Activated B cell treated with CpG ODN at 0.5 μM for 24 hours (primary cell): ENCODE measurements at regions not wholly inside any gene's neighbourhood (a gene's known extent, or its start where the extent isn't known, plus 50 kb on each side); places are given as distances from the start of the nearest gene placed in this dataset.
A peak's percentile ranks its signal among the peaks of the same experiment; 100 is the strongest.

ENCODE experiments used
- ATAC-seq: fragments of 200-7000 bp; cut with Tn5 transposase; one replicate; pipeline ENCODE4 v1.10.0; 2021; ENCODE audit warnings: low read depth, mild to moderate bottlenecking, moderate library complexity
- CTCF ChIA-PET: fragments of 350-600 bp; sonication (Branson Sonifier 250); formaldehyde crosslinking; loops from one replicate; lab custom pipeline; 2021; ENCODE audit warnings: antibody characterized with exemption; lab: Charles Lee
- POLR2A ChIA-PET: fragments of 350-600 bp; sonication (Branson Sonifier 250); formaldehyde crosslinking; loops from one replicate; lab custom pipeline; 2021; ENCODE audit warnings: antibody characterized with exemption; lab: Charles Lee
- DNase-seq: peaks from one replicate; pipeline ENCODE4 v3.0.0; 2022
- H3K27ac Mint-ChIP-seq: one replicate; pipeline ENCODE4 v1.8.0; 2020; ENCODE audit warnings: mixed read lengths
- H3K27me3 Mint-ChIP-seq: one replicate; pipeline ENCODE4 v1.8.0; 2021; ENCODE audit warnings: mixed read lengths
- H3K36me3 Mint-ChIP-seq: one replicate; pipeline ENCODE4 v1.8.0; 2021; ENCODE audit warnings: low read depth, mixed read lengths
- H3K4me1 Mint-ChIP-seq: one replicate; pipeline ENCODE4 v1.8.0; 2021; ENCODE audit warnings: mixed read lengths
- H3K4me3 Mint-ChIP-seq: one replicate; pipeline ENCODE4 v1.8.0; 2020; ENCODE audit warnings: mild to moderate bottlenecking, mixed read lengths
- H3K9me3 Mint-ChIP-seq: one replicate; pipeline ENCODE4 v1.8.0; 2020; ENCODE audit warnings: mixed read lengths
- CTCF ChIP-seq: fragments of 200-600 bp; IDR thresholded peaks from one replicate; pipeline ENCODE4 v1.8.0; 2022; ENCODE audit warnings: antibody characterized with exemption, mild to moderate bottlenecking
- intact Hi-C: fragments of 100-400 bp; cut with micrococcal nuclease; formaldehyde crosslinking; loops from one replicate; pipeline ENCODE4 v1.15.1; 2024

- no peak for TF ChIP-seq CTCF
- ATAC-seq (no peak), DNase-seq (no peak)
- POLR2A ChIA-PET: no interaction called here
- Mint-ChIP-seq H3K36me3 (no peaks in the 10 kb centered on the region), H3K4me3 (no peak overlapping the region), H3K27me3 (no peaks in the 10 kb centered on the region), H3K9me3 (no peaks in the 10 kb centered on the region), H3K4me1 (no peaks in the 10 kb centered on the region), H3K27ac (no peak overlapping the region)
- intact Hi-C loops: no loop called here
- CTCF ChIA-PET: no interaction called here
Observed at GRCh38 chrX:46185923-46186810, 359.1 kb downstream of the ZNF674 start.

- H3K27ac Mint-ChIP-seq: no peak overlapping the region
- H3K27me3 Mint-ChIP-seq: no peaks in the 10 kb centered on the region
- H3K4me1 Mint-ChIP-seq: no peaks in the 10 kb centered on the region
- CTCF ChIA-PET: no interaction called here
- no peaks in the 10 kb centered on the region for H3K9me3 Mint-ChIP-seq
- H3K36me3 Mint-ChIP-seq: no peaks in the 10 kb centered on the region
- no peak for DNase-seq
- ATAC-seq: no peak
- TF ChIP-seq CTCF: no peak
- intact Hi-C loops: no loop called here
- POLR2A ChIA-PET: no interaction called here
- no peak overlapping the region for H3K4me3 Mint-ChIP-seq
Observed at GRCh38 chrX:46184749-46185148, 360.5 kb downstream of the ZNF674 start.

- intact Hi-C loops: no loop called here
- H3K4me1 Mint-ChIP-seq: no peaks in the 10 kb centered on the region
- no peak overlapping the region for H3K27ac Mint-ChIP-seq
- H3K36me3 Mint-ChIP-seq: no peaks in the 10 kb centered on the region
- TF ChIP-seq CTCF: no peak
- ChIA-PET CTCF (no interaction called here), POLR2A (no interaction called here)
- ATAC-seq (peak; percentile 31), DNase-seq (no peak)
- no peaks in the 10 kb centered on the region for H3K27me3 Mint-ChIP-seq
- no peak overlapping the region for H3K4me3 Mint-ChIP-seq
- no peaks in the 10 kb centered on the region for H3K9me3 Mint-ChIP-seq
Observed at GRCh38 chrX:46180258-46180687, 364.9 kb downstream of the ZNF674 start.

GRCh38 chrX:46179748-46180147 is 365.5 kb downstream of the ZNF674 start:
- no peak for TF ChIP-seq CTCF
- DNase-seq: no peak
- H3K36me3 Mint-ChIP-seq: no peaks in the 10 kb centered on the region
- H3K27me3 Mint-ChIP-seq: no peaks in the 10 kb centered on the region
- no peak overlapping the region for H3K27ac Mint-ChIP-seq
- no peaks in the 10 kb centered on the region for H3K4me1 Mint-ChIP-seq
- no peak for ATAC-seq
- no peak overlapping the region for H3K4me3 Mint-ChIP-seq
- intact Hi-C loops: no loop called here
- no peaks in the 10 kb centered on the region for H3K9me3 Mint-ChIP-seq
- CTCF ChIA-PET: no interaction called here
- POLR2A ChIA-PET: no interaction called here

GRCh38 chrX:46178763-46179162 is 366.5 kb downstream of the ZNF674 start:
- CTCF ChIA-PET: no interaction called here
- Mint-ChIP-seq H3K9me3 (no peaks in the 10 kb centered on the region), H3K4me3 (no peak overlapping the region), H3K27ac (no peak overlapping the region), H3K36me3 (no peaks in the 10 kb centered on the region), H3K27me3 (no peaks in the 10 kb centered on the region), H3K4me1 (no peaks in the 10 kb centered on the region)
- DNase-seq (no peak), ATAC-seq (no peak)
- intact Hi-C loops: no loop called here
- no peak for TF ChIP-seq CTCF
- POLR2A ChIA-PET: no interaction called here
